ENCODE measurements at regions not wholly inside any gene's neighbourhood (a gene's known extent, or its start where the extent isn't known, plus 50 kb on each side); places are given as distances from the start of the nearest gene placed in this dataset.

DNA sequence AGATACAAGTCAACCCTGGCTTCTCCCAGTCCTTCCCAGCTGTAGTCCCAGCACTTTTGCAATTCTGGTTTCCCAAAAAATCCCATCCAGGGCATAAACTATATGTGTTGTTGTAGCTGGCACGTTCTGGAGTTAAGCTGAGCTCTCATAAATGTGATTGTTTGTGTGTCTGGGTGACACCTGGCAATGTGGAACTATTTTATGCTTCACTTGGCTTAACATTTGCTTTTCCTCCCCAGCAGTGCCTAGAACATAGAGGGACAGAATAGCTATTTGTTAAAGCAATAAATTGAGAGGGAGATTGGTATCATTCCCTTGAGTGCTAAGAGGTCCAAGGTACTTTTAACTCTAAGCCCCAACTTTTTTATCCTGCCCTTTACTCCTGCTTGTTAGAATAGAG is 575.9 kb upstream of the NOX3 start:
- TF ChIP-seq EP300 (conservative IDR thresholded peaks at IDR 0.05; ENCODE audit: poor library complexity, severe bottlenecking) (no peak), SMC3 (conservative IDR thresholded peaks at IDR 0.05; ENCODE audit: poor library complexity) (no peak), POLR2AphosphoS5 (IDR thresholded peaks at IDR 0.05) (no peak), TAF1 (IDR thresholded peaks at IDR 0.05; ENCODE audit: low read depth) (no peak), EZH2 (IDR thresholded peaks at IDR 0.05; ENCODE audit: borderline replicate concordance, insufficient read depth, low read length, poor library complexity, severe bottlenecking) (no peak)
- TF ChIP-seq, protein P1, sequence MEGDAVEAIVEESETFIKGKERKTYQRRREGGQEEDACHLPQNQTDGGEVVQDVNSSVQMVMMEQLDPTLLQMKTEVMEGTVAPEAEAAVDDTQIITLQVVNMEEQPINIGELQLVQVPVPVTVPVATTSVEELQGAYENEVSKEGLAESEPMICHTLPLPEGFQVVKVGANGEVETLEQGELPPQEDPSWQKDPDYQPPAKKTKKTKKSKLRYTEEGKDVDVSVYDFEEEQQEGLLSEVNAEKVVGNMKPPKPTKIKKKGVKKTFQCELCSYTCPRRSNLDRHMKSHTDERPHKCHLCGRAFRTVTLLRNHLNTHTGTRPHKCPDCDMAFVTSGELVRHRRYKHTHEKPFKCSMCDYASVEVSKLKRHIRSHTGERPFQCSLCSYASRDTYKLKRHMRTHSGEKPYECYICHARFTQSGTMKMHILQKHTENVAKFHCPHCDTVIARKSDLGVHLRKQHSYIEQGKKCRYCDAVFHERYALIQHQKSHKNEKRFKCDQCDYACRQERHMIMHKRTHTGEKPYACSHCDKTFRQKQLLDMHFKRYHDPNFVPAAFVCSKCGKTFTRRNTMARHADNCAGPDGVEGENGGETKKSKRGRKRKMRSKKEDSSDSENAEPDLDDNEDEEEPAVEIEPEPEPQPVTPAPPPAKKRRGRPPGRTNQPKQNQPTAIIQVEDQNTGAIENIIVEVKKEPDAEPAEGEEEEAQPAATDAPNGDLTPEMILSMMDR (IDR thresholded peaks at IDR 0.05; ENCODE audit: poor library complexity, severe bottlenecking): no peak
- TF ChIP-seq, protein P2, sequence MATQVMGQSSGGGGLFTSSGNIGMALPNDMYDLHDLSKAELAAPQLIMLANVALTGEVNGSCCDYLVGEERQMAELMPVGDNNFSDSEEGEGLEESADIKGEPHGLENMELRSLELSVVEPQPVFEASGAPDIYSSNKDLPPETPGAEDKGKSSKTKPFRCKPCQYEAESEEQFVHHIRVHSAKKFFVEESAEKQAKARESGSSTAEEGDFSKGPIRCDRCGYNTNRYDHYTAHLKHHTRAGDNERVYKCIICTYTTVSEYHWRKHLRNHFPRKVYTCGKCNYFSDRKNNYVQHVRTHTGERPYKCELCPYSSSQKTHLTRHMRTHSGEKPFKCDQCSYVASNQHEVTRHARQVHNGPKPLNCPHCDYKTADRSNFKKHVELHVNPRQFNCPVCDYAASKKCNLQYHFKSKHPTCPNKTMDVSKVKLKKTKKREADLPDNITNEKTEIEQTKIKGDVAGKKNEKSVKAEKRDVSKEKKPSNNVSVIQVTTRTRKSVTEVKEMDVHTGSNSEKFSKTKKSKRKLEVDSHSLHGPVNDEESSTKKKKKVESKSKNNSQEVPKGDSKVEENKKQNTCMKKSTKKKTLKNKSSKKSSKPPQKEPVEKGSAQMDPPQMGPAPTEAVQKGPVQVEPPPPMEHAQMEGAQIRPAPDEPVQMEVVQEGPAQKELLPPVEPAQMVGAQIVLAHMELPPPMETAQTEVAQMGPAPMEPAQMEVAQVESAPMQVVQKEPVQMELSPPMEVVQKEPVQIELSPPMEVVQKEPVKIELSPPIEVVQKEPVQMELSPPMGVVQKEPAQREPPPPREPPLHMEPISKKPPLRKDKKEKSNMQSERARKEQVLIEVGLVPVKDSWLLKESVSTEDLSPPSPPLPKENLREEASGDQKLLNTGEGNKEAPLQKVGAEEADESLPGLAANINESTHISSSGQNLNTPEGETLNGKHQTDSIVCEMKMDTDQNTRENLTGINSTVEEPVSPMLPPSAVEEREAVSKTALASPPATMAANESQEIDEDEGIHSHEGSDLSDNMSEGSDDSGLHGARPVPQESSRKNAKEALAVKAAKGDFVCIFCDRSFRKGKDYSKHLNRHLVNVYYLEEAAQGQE (IDR thresholded peaks at IDR 0.05; ENCODE audit: borderline replicate concordance): no peak

Data from neural cell (in vitro differentiated cells).